NCI-H2196 (cell line): ENCODE measurements at regions not wholly inside any gene's neighbourhood (a gene's known extent, or its start where the extent isn't known, plus 50 kb on each side); places are given as distances from the start of the nearest gene placed in this dataset.

ENCODE experiments used
- DNase-seq: peaks from one replicate; lab custom pipeline; 2025; ENCODE audit not compliant: unreplicated experiment; lab: John Stamatoyannopoulos, UW

DNA sequence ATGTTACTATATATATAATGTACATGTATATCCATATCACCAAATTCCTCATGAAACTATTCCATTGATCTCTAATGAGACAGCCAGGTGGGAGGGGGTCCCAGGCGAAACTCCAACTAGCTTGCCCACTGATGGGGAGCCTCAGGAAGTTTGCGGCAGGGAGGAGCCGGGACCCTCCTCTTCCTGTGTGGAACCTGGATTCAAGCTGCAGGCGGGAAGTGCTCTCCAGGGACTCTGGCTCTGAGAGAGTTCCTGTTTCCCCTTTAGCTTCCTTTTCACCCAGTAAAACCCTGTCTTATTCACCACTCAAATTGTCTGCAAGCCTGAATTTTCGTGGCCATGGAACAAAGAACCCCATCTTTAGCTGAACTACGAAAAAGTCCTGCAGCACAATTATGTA, 152.2 kb downstream of the OPN5 start:
- no peak for DNase-seq

DNA sequence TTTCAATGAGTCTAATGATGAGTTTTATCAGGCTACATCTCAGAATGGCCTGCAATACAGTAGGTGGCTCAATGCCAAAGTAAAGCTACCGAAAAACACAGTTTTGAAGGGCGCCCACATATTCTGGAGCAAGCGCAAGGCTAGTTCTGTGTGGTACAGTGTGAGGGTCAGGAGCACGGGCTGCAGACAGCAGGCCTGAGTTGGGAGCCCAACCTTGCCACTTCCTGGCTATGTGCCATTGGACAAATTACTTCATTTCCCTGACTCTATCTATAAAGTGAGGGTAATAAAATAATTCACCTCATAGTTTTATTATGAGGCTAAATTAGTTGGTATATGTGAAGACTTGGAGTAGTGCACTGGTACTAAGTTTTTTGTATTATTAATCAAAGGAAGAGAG, 150.7 kb downstream of the OPN5 start:
- DNase-seq, result no peak

DNA sequence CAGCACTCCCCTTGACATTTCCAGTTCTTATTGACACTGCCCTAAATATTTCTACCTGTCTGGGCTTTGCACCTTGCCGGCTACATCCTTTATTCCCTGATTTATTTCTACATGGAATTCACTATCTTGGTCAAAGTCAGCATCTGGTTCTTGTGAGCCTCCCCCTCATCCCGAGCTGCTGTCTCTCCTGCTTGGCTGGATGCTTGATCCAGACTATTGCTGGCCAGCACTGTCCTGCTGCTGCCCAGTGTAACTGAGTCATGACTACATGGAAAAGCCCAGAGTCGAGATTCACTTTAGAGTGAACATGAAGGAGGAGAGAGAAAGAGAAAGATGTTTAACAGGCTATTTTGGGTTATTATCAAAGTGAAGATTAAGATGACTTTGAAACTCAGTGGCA, 142.2 kb downstream of the OPN5 start:
- DNase-seq, result no peak

DNA sequence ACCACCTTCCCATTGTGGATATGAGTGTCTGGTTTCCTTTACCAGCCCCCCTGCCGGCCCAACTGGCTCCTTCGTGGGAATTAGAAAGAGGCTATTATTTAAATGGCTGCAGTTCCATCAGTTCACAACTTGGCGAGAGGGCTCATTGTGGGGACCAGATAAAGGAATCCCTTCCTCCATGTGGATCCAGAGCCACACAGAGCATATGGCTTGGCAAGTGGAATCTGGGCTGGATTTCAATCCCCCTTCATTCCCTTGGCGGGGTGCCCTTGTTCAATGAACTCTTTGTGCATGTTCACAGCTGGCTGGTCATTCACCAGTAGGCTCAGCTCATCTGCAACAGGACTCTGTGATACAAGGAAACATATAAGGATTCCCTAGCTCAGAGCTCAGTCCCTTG, 140.6 kb downstream of the OPN5 start:
- DNase-seq, result peak; percentile 2

DNA sequence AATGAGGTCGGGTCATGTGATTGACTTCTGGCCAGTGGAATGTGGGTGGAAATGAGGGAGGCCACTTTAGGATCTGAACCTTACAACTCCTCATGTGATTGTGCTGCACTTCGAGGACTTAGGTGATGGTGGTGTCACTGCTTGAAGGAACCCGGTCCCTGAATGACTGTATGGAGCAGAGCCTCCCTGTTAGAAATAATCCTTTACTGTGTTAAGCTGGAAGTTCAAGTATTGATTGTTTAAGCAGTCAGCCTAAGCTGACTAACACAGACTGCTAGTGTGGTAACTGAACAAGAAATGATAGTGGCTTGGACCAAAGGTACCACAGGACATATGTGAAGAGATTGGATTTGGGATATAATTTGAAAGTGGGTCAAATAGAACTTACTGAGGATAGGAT, 138.0 kb downstream of the OPN5 start:
- DNase-seq, result no peak

DNA sequence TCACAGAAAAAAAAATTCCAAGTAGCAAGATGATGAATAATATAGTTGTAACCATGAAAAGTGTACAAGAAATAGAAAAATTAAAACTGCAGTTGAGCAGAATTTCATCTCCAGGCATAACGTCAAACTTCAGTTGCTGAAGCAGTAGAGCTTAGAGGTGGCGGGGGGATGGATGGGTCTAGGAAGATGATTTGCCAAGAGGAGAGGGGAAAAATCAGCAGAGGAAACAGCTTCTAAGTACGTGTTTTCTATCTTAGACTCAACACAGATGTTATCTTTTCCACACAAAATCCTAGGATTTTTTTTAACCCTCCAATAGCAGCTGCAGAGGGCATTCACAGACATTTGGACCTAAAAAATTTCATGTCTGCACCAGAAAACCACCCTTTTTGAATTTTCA, 136.0 kb downstream of the OPN5 start:
- no peak for DNase-seq

DNA sequence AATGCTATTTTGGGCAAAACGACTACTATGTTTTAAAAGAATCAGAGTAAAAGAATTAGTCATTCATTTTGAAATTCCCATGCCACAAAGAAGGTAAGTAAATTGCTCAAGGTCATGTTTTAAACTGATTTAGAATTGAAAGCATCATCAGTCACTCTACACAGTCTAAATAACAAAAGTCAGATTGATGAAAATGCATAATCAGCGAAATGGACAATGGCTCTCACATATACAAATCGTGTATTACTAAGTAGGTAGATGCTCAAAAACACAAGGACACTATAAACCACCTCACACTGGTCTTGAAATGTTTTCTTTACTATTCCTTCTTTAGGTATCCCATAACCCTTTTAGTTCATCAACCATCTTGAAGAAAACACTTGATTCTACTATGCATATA, 135.4 kb downstream of the OPN5 start:
- no peak for DNase-seq

DNA sequence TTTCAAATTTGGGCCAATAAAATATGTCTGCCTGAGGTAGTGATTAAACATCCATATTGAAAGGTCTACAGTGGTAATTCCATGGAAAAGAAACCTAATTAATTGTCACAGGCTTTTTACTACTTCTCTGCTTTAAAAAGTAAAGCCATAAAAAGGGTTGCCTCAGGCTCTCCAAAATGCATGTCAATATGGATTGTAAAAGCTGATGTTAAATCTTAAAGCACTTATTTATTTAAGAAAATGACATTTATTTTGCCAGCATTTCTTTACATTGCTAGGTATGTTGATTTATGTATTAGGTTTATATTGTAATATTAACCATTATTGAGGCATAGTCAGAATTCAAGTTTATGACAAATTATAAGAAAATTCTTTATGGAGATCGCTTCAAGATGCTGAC, 133.2 kb downstream of the OPN5 start:
- DNase-seq, result no peak

DNA sequence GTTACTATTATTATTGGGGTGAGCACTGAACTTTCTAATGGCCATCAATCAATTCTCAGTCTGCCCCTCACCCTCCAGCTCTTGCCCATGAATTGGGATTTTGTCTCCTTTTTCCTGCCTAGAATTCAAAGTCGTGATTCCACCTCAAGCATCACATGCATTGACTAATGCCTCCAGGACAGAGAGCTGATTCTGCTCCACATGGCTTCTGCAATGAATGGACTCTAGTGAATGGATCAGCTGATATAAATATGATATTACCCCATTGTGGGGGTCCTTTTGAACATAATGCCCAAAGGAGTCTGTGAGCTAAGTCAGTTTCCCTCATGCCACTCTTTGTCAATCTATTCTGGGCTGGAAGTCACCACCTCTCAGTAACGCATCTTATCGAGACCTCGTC, 126.4 kb downstream of the OPN5 start:
- DNase-seq, result no peak

DNA sequence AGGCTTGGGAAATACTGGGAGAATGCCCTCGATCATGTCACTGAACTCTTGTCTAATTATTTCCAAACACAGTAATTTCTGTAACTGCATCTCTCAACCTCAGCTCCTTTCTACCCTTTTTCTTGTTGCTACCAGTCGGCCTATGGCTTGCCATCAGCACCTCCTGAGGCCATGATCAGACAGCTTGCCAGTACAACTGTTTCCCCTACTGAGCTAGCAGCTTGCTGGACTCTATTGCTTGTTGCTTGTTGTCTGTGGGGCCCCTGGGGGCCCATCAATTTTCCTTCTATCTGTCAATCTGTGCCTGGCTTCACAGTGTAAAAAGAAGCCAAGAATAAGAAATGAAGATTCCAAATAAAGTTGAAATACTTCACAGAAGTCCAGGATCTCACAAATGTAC, 123.9 kb downstream of the OPN5 start:
- no peak for DNase-seq

DNA sequence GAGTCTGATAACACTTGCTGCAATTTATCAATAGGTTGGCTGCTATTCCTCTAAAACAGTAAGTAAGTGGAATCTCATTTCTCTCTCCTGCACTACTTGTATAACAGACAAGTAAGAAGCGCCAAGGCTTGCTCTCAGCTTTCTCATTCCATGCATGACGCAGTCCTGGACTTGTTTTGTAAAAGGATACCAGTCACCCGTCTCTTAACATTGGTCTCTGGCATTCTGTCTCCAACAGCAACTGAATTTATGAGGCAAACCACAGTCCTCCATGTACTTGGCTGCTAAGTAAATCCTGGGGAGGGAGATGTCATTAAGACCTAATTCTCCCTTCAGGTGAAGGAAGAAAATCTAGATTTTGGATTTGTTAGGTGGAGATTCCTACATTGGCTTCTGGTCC, 115.4 kb downstream of the OPN5 start:
- no peak for DNase-seq

DNA sequence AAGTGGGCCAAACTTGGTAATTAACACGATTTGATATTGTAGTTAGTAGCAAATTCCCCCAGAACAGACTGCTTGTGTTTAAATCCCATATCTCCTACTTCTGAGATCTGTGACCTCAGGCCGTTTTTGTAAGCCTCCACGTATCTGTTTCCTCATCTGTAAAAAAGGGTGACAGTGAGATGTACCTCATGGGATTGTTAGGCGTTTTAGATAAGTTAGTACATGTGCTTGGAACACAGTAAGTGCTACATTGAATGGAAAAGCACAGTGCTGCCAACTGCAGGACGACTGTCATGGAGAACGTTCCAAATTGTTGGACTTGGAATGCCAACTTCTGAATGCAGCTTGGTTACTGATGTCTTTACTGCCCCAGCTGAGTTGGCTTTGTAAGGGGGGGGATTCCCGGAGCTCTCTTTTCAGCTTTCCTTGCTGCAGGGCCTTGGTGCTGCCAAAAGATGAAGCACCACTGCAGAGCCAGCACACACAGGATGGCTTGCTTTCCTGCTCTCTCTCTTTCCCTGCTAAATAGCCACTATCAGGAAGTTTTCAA, 108.6 kb downstream of the OPN5 start:
- DNase-seq, result no peak

DNA sequence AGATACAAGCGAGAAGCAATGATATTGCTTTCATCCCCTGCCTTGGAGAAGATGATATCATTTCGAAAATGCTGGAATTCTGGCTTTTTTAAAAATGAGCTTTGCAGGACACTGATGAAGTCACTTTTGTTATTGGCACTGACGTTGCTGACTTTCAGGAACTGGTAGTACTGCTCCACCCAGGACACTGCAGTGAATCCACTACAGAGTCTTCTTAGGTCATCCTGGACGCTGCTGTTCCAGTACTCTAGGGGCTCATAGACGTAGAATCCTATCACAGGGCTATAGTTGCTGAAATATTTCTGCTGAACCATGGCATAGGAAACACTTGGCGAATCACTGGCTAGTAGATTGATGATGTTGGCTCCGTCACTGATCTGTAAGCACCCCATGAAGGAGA, 97.2 kb downstream of the OPN5 start:
- DNase-seq, result no peak
